ENCODE measurements at regions not wholly inside any gene's neighbourhood (a gene's known extent, or its start where the extent isn't known, plus 50 kb on each side); places are given as distances from the start of the nearest gene placed in this dataset.

DNA sequence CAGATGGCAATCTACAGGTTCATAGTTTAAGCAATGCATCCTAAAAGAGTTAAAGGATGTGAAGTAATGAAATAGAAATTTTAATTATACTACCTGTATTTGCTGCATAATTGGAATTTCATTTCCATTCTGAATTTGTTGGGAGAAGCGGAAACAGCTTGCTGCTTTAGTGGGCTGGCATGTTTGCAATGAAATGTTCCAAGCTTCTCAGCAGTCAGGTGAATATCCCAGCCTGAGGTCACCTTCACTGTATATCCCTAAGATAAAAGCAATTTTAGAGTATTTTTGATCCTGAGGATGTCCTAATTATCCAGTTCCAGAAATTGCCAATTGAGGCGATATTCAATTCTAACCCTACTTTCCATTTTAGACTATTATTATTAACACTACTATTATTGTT is 136.1 kb upstream of the ARSJ start:
- no peak for DNase-seq
- 63 to 97% methylated on average over 2 of the region's 2 CpGs for WGBS, 2 donors
- Histone ChIP-seq H3K27me3 (no peaks in the 10 kb centered on the region), H3K9me3 (no peaks in the 10 kb centered on the region), H3K27ac (no peak overlapping the region), H3K4me3 (no peak overlapping the region), H3K36me3 (no peaks in the 10 kb centered on the region), H3K4me1 (no peaks in the 10 kb centered on the region)
- TF ChIP-seq EP300 (IDR thresholded peaks at IDR 0.05) (no peak), POLR2AphosphoS5 (IDR thresholded peaks at IDR 0.05) (no peak), POLR2A (IDR thresholded peaks at IDR 0.05) (no peak)
- TF ChIP-seq, protein P1, sequence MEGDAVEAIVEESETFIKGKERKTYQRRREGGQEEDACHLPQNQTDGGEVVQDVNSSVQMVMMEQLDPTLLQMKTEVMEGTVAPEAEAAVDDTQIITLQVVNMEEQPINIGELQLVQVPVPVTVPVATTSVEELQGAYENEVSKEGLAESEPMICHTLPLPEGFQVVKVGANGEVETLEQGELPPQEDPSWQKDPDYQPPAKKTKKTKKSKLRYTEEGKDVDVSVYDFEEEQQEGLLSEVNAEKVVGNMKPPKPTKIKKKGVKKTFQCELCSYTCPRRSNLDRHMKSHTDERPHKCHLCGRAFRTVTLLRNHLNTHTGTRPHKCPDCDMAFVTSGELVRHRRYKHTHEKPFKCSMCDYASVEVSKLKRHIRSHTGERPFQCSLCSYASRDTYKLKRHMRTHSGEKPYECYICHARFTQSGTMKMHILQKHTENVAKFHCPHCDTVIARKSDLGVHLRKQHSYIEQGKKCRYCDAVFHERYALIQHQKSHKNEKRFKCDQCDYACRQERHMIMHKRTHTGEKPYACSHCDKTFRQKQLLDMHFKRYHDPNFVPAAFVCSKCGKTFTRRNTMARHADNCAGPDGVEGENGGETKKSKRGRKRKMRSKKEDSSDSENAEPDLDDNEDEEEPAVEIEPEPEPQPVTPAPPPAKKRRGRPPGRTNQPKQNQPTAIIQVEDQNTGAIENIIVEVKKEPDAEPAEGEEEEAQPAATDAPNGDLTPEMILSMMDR (IDR thresholded peaks at IDR 0.05): no peak
- ATAC-seq (ENCODE audit: low FRiP score in 2 of 2): no peak

DNA sequence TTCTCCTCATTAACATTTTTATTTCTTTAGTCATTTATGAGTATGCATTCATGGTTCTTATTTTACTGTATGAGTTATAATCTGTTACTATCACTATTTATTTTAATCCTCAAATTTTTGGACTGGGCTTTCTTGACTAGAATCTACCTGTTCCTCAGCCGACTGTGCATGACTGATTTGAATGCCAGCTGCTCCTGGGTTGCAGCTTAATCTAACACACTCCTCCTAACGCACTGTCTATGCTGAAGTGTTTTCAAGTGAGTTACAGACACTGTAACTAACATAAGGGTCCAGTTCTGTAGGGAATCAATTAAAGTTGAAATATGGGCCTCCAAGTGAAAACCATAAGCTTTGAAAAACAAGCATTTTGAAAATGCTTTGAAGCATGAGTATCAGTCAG is 137.4 kb upstream of the ARSJ start:
- no peak for ATAC-seq (ENCODE audit: low FRiP score in 2 of 2)
- 66 to 79% methylated on average over 2 of the region's 2 CpGs for WGBS, 2 donors
- no peaks in the 10 kb centered on the region for H3K27me3 ChIP-seq

DNA sequence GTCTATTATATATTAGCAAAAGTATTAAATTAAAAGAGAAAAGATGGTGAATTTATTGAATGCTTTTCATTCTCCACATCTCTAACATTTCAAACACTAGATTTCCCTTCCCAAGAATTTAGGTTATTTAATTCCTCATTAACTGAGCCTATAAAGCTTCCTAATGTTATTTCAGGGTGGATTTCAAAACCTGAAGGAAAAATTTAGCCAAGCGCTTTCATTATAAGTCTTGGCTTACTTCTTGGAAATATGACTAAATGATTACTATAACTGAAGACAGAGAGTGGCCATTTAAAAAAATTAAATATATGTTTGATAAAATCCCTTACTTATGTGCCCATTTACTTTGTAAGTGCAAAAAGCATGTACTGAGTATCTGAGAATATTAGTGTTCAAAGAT is 141.8 kb upstream of the ARSJ start:
- H3K27me3 ChIP-seq: no peaks in the 10 kb centered on the region
- H3K36me3 ChIP-seq: no peaks in the 10 kb centered on the region

More for the DNA sequence above, 137.4 kb upstream of the ARSJ start:
- Histone ChIP-seq H3K27ac (no peak overlapping the region), H3K36me3 (no peaks in the 10 kb centered on the region), H3K9me3 (no peaks in the 10 kb centered on the region), H3K4me1 (no peaks in the 10 kb centered on the region), H3K4me3 (no peak overlapping the region)
- no peak for TF ChIP-seq EP300 (IDR thresholded peaks at IDR 0.05)
- TF ChIP-seq, protein P1 (IDR thresholded peaks at IDR 0.05): no peak
- no peak for TF ChIP-seq POLR2A (IDR thresholded peaks at IDR 0.05)
- TF ChIP-seq POLR2AphosphoS5 (IDR thresholded peaks at IDR 0.05): no peak
- DNase-seq: no peak

DNA sequence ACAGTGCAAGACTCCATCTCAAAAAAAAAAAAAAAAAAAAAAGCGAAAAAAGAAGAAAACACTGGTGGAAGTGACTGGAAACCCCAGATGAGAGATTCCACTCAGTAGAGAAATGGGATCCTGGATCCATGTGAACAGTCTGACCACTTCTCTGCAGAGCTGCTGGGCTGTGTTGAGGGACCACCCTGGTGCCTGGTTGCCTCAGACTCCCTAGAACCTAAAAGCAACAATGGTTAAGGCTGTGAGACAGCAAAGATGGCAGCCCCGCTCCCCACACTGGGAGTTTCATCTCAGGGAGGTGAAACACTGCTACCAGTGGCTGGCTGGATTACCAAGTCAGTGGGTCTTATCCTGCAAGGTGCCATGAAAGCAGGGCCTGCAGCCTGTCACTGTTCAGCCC is 152.8 kb upstream of the ARSJ start:
- Histone ChIP-seq H3K4me3 (no peak overlapping the region), H3K27ac (no peak overlapping the region), H3K27me3 (no peaks in the 10 kb centered on the region), H3K4me1 (no peaks in the 10 kb centered on the region), H3K36me3 (no peaks in the 10 kb centered on the region), H3K9me3 (no peaks in the 10 kb centered on the region)
- WGBS, 2 donors: 72 to 100% methylated on average over 2 of the region's 2 CpGs
- DNase-seq (no peak), ATAC-seq (ENCODE audit: low FRiP score in 2 of 2) (peak in 1 of 2 donors; percentile 51)
- TF ChIP-seq, protein P1 (IDR thresholded peaks at IDR 0.05): no peak
- TF ChIP-seq POLR2AphosphoS5 (IDR thresholded peaks at IDR 0.05): no peak
- no peak for TF ChIP-seq EP300 (IDR thresholded peaks at IDR 0.05)

More for the DNA sequence above, 141.8 kb upstream of the ARSJ start:
- Histone ChIP-seq H3K4me1 (no peaks in the 10 kb centered on the region), H3K9me3 (no peaks in the 10 kb centered on the region), H3K27ac (no peak overlapping the region), H3K4me3 (no peak overlapping the region)
- TF ChIP-seq, protein P1 (IDR thresholded peaks at IDR 0.05): no peak
- TF ChIP-seq EP300 (IDR thresholded peaks at IDR 0.05) (no peak), POLR2AphosphoS5 (IDR thresholded peaks at IDR 0.05) (no peak), POLR2A (IDR thresholded peaks at IDR 0.05) (no peak)
- 94 to 95% methylated on average over 1 of the region's 1 CpG for WGBS, 2 donors
- ATAC-seq (ENCODE audit: low FRiP score in 2 of 2): no peak
- DNase-seq: no peak

DNA sequence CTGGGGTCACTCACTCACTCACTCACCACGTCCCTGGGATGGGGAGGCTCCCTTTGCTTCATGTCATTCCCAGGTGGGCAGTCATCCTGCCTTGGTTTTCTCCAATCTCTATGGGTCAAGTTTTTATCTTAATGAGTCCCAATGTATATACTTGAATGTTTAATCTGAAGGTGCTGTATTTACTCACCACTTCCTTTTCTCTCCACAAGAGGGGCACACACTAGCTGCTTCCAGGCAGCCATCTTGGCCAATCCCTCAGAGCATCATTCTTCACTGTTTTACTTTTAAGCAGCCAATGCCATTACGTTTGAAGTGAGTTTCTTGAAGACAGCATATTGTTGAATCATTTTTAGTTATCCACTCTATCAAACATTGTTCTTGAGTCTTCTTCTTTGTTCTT is 153.4 kb upstream of the ARSJ start:
- Histone ChIP-seq H3K27ac (no peak overlapping the region), H3K27me3 (no peaks in the 10 kb centered on the region), H3K9me3 (no peaks in the 10 kb centered on the region), H3K4me1 (no peaks in the 10 kb centered on the region), H3K4me3 (no peak overlapping the region), H3K36me3 (no peaks in the 10 kb centered on the region)
- 88 to 89% methylated on average over 2 of the region's 2 CpGs for WGBS, 2 donors
- DNase-seq (no peak), ATAC-seq (ENCODE audit: low FRiP score in 2 of 2) (no peak)
- TF ChIP-seq EP300 (IDR thresholded peaks at IDR 0.05): no peak
- TF ChIP-seq, protein P1 (IDR thresholded peaks at IDR 0.05): peak in 2 of 6 experiments; percentile 5 to 14

Measured in upper lobe of left lung (tissue), 6 donors.